Activated CD4-positive, alpha-beta T cell treated with anti-CD3 and anti-CD28 coated beads, Interleukin-10, Interleukin-2, amounts not matched to agents 100 ng/mL and 50 ng/mL, durations not matched to agents 16 hours and 8 hours (primary cell): ENCODE measurements at regions not wholly inside any gene's neighbourhood (a gene's known extent, or its start where the extent isn't known, plus 50 kb on each side); places are given as distances from the start of the nearest gene placed in this dataset.

Experiments
- DNase-seq: peaks from one replicate; pipeline ENCODE4 v3.0.0-alpha.2; 2020

- DNase-seq, result no peak
These were observed 156.8 kb upstream of the PDZRN3 start for GRCh38 chr3:73781541-73781940.

DNA sequence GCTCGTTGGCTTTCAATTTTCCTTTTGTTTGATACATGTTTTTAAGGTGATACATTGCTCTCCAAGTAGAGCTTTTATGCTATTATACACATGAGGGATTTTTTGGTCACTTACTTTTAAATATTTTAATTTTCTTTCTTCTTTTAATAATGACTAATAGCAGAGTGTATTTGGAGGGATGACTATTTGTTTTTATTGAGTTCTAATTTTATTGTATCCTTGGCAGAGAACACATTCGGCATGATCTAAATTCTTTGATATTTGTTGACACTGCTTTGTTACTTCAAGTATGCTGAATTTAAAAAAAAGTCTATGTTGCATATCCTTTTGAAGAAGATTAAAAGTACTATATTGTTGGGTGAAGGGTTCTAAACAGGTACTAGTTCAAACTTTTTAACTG lies 149.9 kb upstream of the PDZRN3 start:
- DNase-seq, result no peak

GRCh38 chr3:73773233-73773632 lies 148.5 kb upstream of the PDZRN3 start:
- no peak for DNase-seq

DNA sequence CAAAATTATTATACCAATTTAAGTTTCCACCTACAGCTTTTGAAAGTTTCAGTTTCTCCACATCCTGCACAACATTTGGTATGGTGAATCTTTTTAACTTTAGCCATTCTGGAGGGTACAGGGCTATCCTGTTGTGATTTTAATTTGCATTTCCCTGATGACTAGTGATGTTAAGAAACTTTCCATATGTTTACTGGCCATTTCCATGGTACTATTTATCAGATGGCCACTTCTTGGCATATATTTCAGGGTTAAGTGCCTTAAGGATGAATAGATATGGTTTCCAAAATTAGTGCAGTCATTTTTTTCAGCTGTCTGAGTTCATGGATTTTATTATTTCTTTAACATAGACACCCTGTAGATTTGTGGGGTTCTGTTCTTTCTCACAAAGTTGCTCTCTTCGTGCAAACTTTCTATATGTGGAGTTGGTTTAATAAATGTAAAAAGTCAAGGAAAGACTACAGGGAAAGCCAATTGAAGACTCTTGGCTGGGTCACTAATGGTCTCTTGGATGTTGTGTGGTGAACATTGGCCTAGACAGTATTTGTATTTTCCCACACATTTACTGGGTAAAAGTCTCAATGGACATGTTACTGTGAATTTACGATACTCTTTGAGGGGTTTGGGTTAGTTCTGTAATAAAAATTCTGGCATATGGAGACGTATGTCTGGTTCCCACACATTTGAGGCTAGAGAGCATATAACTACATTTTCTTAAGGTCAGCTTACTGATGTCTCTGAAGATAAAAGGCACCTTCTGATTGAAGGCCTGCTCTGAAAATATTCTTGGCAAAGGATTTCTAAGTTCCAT lies 147.5 kb upstream of the PDZRN3 start:
- no peak for DNase-seq

DNA sequence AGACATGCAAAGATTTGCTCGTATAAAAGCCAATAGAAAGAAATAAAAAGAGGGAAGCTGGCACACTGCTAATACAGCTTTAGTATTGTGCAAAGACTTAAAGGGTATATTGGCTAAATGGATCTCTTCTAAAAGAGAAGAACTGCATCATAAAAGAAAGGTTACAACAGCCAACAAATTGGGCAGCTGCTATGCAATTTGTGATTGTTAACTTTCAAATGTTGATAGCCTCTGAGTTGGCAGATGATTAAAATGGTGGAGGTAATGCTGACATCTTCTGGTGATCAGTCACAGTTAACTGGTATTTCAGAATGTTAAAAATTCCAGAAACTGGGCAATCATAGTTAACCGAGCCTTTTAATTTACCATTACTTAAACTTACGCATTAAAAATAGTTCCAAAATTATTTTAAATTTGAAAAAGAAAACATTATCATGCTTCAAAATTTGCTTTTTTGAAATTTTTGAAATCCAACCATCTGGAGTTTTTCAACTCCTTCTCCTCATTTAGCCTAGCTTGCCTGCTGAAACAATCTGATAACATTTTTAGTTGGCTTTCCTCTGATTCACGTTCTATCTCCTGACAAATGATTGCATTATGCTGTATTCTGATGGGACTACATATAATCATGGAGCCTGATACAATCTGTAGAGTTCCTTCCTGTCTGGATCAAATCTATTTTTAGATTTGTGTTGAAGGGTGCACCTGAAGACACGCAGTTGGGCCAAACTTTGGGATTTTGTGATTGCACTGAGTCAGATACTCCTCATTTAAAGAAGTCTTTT lies 144.0 kb upstream of the PDZRN3 start:
- no peak for DNase-seq

GRCh38 chr3:73766599-73767381 lies 142.0 kb upstream of the PDZRN3 start:
- no peak for DNase-seq

- no peak for DNase-seq
These were observed 141.3 kb upstream of the PDZRN3 start for GRCh38 chr3:73765878-73766545.

DNA sequence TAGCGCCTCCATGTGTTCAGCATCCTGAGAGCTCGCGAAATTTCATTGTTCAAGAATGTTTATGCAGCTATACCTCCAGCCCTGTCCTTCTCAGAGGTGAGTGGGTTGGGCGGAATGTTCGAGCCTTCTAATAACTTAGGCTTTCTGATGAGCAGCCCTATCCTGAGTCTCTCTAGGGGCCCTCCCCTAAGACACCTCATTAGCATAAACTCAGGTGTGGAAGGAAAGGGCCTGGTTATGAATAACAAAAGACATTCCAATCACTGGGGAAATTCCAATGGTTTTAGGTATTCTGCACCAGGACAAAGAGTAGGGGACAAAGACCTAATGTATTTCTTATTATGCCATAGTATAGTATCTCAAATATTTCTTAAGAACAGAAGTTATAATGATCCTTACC lies 138.1 kb upstream of the PDZRN3 start:
- DNase-seq, result no peak

- no peak for DNase-seq
These were observed 134.6 kb upstream of the PDZRN3 start for GRCh38 chr3:73759297-73759711.

DNA sequence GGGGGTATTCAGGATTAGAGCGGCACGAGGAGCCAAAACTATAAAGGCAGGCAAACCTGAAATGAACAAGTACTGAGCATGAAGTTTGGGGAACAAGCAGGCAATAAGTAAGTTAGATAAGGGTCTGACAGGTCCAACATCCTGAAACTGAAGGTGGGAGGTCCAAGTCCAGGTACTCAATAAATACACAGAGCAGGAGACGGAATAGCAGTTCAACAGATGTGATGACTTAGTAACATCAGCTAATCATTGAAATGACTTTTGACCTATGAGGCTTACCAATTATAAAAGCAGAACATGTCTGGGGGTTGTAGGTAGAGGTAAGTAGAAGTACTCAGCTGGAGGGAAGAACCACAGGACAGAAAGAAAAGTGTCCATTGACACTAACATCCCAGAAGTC lies 132.8 kb upstream of the PDZRN3 start:
- no peak for DNase-seq

DNA sequence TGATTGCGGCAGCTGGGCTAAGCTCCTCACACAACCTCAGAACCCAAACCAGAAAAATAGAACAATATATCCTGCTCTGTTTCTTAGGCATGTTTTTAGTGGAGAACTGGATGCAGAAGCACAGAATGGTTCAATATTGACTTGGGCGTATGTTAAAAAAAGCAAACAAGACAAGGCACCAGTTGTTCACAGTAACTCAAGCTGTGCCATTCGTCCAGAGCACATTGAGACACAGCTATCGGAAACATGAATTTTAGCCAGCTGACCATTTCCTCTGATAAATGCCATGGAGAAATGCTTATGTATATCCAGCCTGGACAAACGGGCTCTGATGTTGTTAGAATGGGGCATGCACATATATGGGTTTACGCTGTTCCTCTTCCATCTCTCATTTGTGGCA lies 129.2 kb upstream of the PDZRN3 start:
- DNase-seq, result no peak

GRCh38 chr3:73752338-73752737 lies 127.6 kb upstream of the PDZRN3 start:
- no peak for DNase-seq

- DNase-seq, result no peak
These were observed 121.9 kb upstream of the PDZRN3 start for GRCh38 chr3:73746623-73747022.

DNA sequence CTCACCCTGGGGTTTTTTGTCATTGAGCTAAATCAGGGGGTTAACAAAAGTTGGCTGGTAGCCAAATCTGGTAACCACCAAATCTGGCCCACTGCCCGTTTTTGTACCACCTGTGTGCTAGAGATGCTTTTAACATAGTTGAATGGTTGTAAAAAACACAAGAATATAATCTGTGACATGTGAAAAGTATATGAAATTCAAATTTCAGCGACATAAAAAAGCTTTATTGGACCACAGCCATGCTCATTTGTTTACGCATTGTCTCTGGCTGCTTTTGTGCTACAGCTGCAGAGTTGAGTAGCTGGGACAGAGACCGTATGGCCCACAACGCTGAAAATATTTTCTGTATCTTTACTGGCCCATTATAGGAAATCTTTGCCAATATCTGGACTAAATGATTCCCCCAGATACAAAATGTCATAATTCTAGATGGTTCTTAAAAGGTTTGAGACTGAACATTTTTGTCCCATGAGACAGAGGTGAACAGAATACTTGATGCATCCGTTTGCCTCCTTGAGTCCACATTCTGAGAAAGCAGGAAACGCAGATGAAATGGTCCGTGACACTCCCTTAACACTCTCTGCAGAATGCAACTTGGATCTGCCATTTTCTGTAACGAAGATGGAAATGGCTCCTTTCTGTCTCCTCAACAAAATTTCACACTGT lies 120.9 kb upstream of the PDZRN3 start:
- DNase-seq, result no peak

- no peak for DNase-seq
These were observed 118.8 kb upstream of the PDZRN3 start for GRCh38 chr3:73743551-73743950.

- no peak for DNase-seq
These were observed 115.2 kb upstream of the PDZRN3 start for GRCh38 chr3:73739791-73740453.

GRCh38 chr3:73738711-73739110 lies 114.0 kb upstream of the PDZRN3 start:
- no peak for DNase-seq

DNA sequence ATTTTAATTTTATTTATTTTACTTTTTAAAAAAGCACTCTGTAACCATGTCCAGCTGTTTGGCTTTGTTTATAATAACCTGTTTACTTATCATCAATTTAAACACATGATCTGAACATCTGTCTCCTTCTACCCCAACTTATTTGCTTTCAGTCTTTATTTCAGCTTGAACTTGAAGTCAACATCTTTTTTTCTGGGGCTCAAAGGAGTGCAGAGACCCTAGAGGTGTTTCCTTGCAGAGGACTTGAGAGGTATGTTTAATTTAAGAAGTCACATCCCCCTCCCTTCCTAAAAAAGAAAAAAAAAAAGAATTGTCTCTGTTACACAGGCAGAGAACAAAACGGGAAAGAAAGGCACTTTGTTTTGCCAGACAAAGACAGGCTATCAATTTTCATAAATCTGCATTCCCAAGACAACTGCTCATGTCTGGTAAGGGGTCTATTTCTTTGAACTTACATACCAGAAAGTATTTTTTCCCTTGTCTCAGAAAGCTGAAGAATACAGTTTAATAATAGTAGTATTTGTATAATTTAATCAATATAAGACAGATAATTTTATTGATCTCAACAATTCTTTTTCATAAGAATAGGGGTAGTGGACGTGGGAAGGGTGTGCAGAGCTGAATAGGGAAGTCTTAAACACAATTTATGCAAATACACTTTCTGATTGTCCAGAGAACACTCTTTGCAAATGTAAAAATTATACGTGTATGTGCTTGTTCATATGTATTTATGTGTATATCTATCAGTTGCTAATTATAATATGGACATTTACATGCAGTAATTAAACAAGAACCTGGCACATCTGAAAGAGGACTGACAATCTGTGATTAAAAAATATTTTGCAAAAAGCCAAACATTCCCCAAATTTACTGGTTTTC lies 109.7 kb upstream of the PDZRN3 start:
- no peak for DNase-seq

DNA sequence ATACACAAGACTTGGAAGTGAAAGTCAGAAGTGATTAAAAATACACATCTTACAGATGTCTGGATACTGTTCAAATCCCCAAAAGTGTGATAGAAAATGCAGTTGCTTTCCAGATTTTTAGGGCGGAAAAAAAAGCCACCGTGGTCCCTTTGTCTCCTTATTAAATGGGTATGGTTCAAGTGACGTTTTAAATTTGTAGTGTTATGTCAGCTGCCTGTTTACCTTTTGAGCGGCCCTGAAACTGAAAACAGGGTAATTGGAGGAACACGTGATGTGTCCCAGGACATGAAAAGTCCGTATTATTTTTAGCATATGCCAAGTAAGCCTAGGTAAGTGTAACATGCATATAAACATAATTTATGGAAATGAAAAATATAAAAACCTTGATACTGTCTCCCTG lies 109.0 kb upstream of the PDZRN3 start:
- DNase-seq, result no peak

DNA sequence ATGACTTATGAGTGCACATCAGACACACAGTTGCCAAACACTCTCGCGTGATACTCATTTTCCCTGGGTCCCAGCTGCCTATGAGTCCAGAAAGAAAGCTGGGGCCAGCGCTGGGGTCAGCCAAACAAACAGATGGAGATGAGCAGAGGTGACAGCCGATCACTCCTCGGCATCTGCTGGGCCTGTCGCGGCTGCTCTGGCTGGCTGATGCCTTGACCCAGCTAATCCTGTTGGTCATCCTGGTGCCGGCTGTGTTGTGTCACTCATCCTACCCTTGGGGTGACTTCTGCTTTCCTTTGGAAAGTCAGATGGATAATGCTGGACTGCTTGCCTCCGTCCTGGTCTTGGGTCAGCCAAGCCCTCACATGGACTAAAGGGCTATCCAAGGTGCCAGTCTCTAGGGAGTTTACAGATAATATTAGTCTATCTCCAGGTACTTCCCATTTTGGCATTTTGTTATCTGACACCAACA lies 105.3 kb upstream of the PDZRN3 start:
- DNase-seq, result no peak

DNA sequence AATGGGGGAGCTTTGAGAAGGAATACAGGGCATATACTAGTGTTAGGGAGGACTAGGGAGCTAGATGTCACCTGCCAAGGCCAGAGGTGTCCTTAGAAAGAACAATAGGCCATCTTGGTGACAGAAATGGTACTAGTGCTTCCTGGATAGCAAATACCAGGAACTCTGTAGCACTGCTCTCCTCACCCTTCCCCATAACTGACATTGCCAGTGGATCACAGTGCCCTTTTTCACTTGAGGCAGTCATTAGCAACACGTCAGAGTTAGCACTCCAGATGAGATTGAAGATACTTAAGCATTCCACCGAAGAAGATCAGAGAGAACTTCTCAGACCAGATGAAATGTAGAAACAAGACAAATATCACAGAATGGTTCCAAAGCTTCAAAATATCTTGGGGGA lies 103.1 kb upstream of the PDZRN3 start:
- DNase-seq, result no peak
